ENCODE measurements at regions not wholly inside any gene's neighbourhood (a gene's known extent, or its start where the extent isn't known, plus 50 kb on each side); places are given as distances from the start of the nearest gene placed in this dataset.

- TF ChIP-seq CTCF (IDR thresholded peaks at IDR 0.05) (no peak), POLR2A (IDR thresholded peaks at IDR 0.05) (no peak)
Measured at GRCh38 chr4:27966664-27967063, 1106.0 kb downstream of the STIM2 start.

Measured in body of pancreas (tissue), 4 donors.